ENCODE measurements at regions not wholly inside any gene's neighbourhood (a gene's known extent, or its start where the extent isn't known, plus 50 kb on each side); places are given as distances from the start of the nearest gene placed in this dataset.

GRCh38 chr1:45266151-45266801 is 59.9 kb upstream of the ZSWIM5 start (continued):
- TF ChIP-seq ZBTB11 (CRISPR knock-in tag; IDR thresholded peaks at IDR 0.05) = no peak
- no peak for TF ChIP-seq ATF6 (CRISPR knock-in tag; IDR thresholded peaks at IDR 0.05)
- no peak for TF ChIP-seq IRF9 (tag; IDR thresholded peaks at IDR 0.05)
- no peak for TF ChIP-seq ZNF699 (CRISPR knock-in tag; IDR thresholded peaks at IDR 0.05; ENCODE audit: insufficient replicate concordance)
- TF ChIP-seq TRIM25 (IDR thresholded peaks at IDR 0.05; ENCODE audit: borderline replicate concordance) = no peak
- no peak for TF ChIP-seq SREBF2 (CRISPR knock-in tag; IDR thresholded peaks at IDR 0.05)
- peak; percentile 99 for TF ChIP-seq C11orf30 (IDR thresholded peaks at IDR 0.05; ENCODE audit: low read depth)
- TF ChIP-seq POLR2H (tag; IDR thresholded peaks at IDR 0.05; ENCODE audit: low read depth) = no peak
- TF ChIP-seq PHTF2 (CRISPR knock-in tag; IDR thresholded peaks at IDR 0.05) = no peak
- peak; percentile 37; the same call in 1 of the 2 replicates for TF ChIP-seq ZKSCAN8 (CRISPR knock-in tag; IDR thresholded peaks at IDR 0.05)
- no peak for TF ChIP-seq UBTF (IDR thresholded peaks at IDR 0.05; ENCODE audit: borderline replicate concordance in 1 of 2, low read depth in 2 of 2, low read length in 2 of 2)
- no peak for TF ChIP-seq ZNF77 (CRISPR knock-in tag; IDR thresholded peaks at IDR 0.05)
- no peak for TF ChIP-seq ZNF431 (CRISPR knock-in tag; IDR thresholded peaks at IDR 0.05)
- no peak for TF ChIP-seq DMBX1 (CRISPR knock-in tag; IDR thresholded peaks at IDR 0.05; ENCODE audit: borderline replicate concordance)
- peak in 1 of 2 experiments; percentile 34; a peak in 1 of 4 replicates for TF ChIP-seq NONO (IDR thresholded peaks at IDR 0.05; ENCODE audit: low read depth in 2 of 2, low read length in 1 of 2)
- TF ChIP-seq CBX3 (IDR thresholded peaks at IDR 0.05; ENCODE audit: borderline replicate concordance in 1 of 2, low read length in 2 of 2) = peak in 1 of 2 experiments; percentile 88; a peak in 1 of 3 replicates

Data from K562 (cell line).